ENCODE measurements at regions not wholly inside any gene's neighbourhood (a gene's known extent, or its start where the extent isn't known, plus 50 kb on each side); places are given as distances from the start of the nearest gene placed in this dataset.
A peak's percentile ranks its signal among the peaks of the same experiment; 100 is the strongest.

GRCh38 chr16:86665319-86665675 is 86.9 kb downstream of the FOXL1 start:
- Histone ChIP-seq H3K27ac (peak overlapping the region in 4 of 12 donors; percentile 43 to 63 (median 48)), H3K4me1 (peaks cover 0 to 51% (median 12%) of the 10 kb centered on the region in 12 donors), H3K4me3 (no peak overlapping the region), H3K27me3 (peaks cover 0 to 17% (median 5%) of the 10 kb centered on the region in 9 donors), H3K36me3 (no peaks in the 10 kb centered on the region), H3K9me3 (peaks cover 0 to 5% (median 0%) of the 10 kb centered on the region in 12 donors)
- intact Hi-C loops (cut with DNase I): loop anchor here in 6 of 10 donors (5.0 to 10.0 kb wide), 4 partner anchors 88 to 92 kb away; partner anchors contain the start of gene FOXL1 (in 5 of the 6)
- TF ChIP-seq POLR2A (IDR thresholded peaks at IDR 0.05): no peak
- TF ChIP-seq CTCF (IDR thresholded peaks at IDR 0.05): no peak
- WGBS, 4 donors: 58 to 90% (median 69%) methylated on average over 2 of the region's 2 CpGs
- ATAC-seq (no peak), DNase-seq (no peak)

GRCh38 chr16:86665929-86666328 is 87.6 kb downstream of the FOXL1 start:
- no peak for TF ChIP-seq POLR2A (IDR thresholded peaks at IDR 0.05)
- no peak for TF ChIP-seq CTCF (IDR thresholded peaks at IDR 0.05)
- DNase-seq (no peak), ATAC-seq (no peak)
- no peak overlapping the region for H3K4me3 ChIP-seq
- H3K27me3 ChIP-seq: peaks cover 0 to 22% (median 5%) of the 10 kb centered on the region in 9 donors
- peak overlapping the region in 6 of 12 donors; percentile 31 to 79 (median 65) for H3K27ac ChIP-seq
- intact Hi-C loops (cut with DNase I): loop anchor here in 6 of 10 donors (5.0 to 10.0 kb wide), 4 partner anchors 89 to 91 kb away; partner anchors contain the start of gene FOXL1 (in 5 of the 6)
- peaks cover 0 to 57% (median 12%) of the 10 kb centered on the region in 12 donors for H3K4me1 ChIP-seq
- WGBS, 4 donors: 91 to 96% (median 92%) methylated on average over 3 of the region's 3 CpGs
- peaks cover 0 to 5% (median 0%) of the 10 kb centered on the region in 12 donors for H3K9me3 ChIP-seq
- H3K36me3 ChIP-seq: no peaks in the 10 kb centered on the region

GRCh38 chr16:86667035-86667434 is 88.7 kb downstream of the FOXL1 start:
- peak overlapping the region in 11 of 12 donors; percentile 46 to 79 (median 65) for H3K27ac ChIP-seq
- ATAC-seq (peak; percentile 47 to 78 (median 72)), DNase-seq (peak in 4 of 5 donors; percentile 50 to 74 (median 71))
- WGBS, 4 donors: 32 to 56% (median 38%) methylated on average over 3 of the region's 3 CpGs
- peaks cover 0 to 5% (median 0%) of the 10 kb centered on the region in 12 donors for H3K9me3 ChIP-seq
- TF ChIP-seq POLR2A (IDR thresholded peaks at IDR 0.05) (no peak), CTCF (IDR thresholded peaks at IDR 0.05) (no peak)
- peak overlapping the region in 6 of 12 donors; percentile 8 to 21 (median 15) for H3K4me3 ChIP-seq
- H3K27me3 ChIP-seq: peaks cover 0 to 22% (median 5%) of the 10 kb centered on the region in 9 donors
- H3K4me1 ChIP-seq: peaks cover 0 to 63% (median 12%) of the 10 kb centered on the region in 12 donors
- intact Hi-C loops (cut with DNase I): loop anchor here in 6 of 10 donors (5.0 to 10.0 kb wide), 4 partner anchors 88 to 92 kb away; partner anchors contain the start of gene FOXL1 (in 5 of the 6)
- H3K36me3 ChIP-seq: no peaks in the 10 kb centered on the region

GRCh38 chr16:86668136-86668910 is 90.0 kb downstream of the FOXL1 start:
- intact Hi-C loops (cut with DNase I): loop anchor here in 6 of 10 donors (5.0 to 10.0 kb wide), 4 partner anchors 86 to 94 kb away; partner anchors contain the start of gene FOXL1 (in 5 of the 6)
- Histone ChIP-seq H3K4me1 (peaks cover 0 to 63% (median 12%) of the 10 kb centered on the region in 12 donors), H3K27ac (peak overlapping the region in 9 of 12 donors; percentile 46 to 79 (median 64)), H3K9me3 (peaks cover 0 to 5% (median 0%) of the 10 kb centered on the region in 12 donors), H3K27me3 (peaks cover 0 to 31% (median 5%) of the 10 kb centered on the region in 9 donors), H3K36me3 (no peaks in the 10 kb centered on the region), H3K4me3 (peak overlapping the region in 2 of 12 donors; percentile 2 to 8)
- peak; percentile 9 to 64 (median 60) for ATAC-seq
- DNase-seq: peak in 2 of 5 donors; percentile 39 to 44
- 36 to 51% (median 46%) methylated on average over 8 of the region's 8 CpGs for WGBS, 4 donors
- TF ChIP-seq CTCF (IDR thresholded peaks at IDR 0.05) (no peak), POLR2A (IDR thresholded peaks at IDR 0.05) (peak in 1 of 2 donors; percentile 37)

Data from heart left ventricle (tissue), 16 donors.